H9 (cell line): ENCODE measurements at regions not wholly inside any gene's neighbourhood (a gene's known extent, or its start where the extent isn't known, plus 50 kb on each side); places are given as distances from the start of the nearest gene placed in this dataset.

ENCODE experiments used
- DNase-seq: peaks from one replicate; pipeline ENCODE4 v3.0.0-alpha.2; 2017
- H2AFZ ChIP-seq: one replicate; pipeline ENCODE4 v1.6.1; 2013; ENCODE audit warnings: mild to moderate bottlenecking, low read length, control low read depth, moderate library complexity
- H2AK5ac ChIP-seq: 2 replicates; pipeline ENCODE4 v1.6.1; 2013; ENCODE audit warnings: low read length, control low read depth, mixed read lengths; ENCODE audit not compliant: insufficient read length
- H2BK120ac ChIP-seq: one replicate; pipeline ENCODE4 v1.6.1; 2013; ENCODE audit warnings: low read depth, mild to moderate bottlenecking, low read length, control low read depth, inconsistent platforms; ENCODE audit not compliant: poor library complexity, severe bottlenecking
- H2BK12ac ChIP-seq: 2 replicates; pipeline ENCODE4 v1.6.1; 2013; ENCODE audit warnings: low read length, control low read depth, mixed read lengths, low read depth; ENCODE audit not compliant: insufficient read length
- H2BK15ac ChIP-seq: 2 replicates; pipeline ENCODE4 v1.6.1; 2013; ENCODE audit warnings: low read depth, low read length, control low read depth
- H2BK20ac ChIP-seq: one replicate; pipeline ENCODE4 v1.6.1; 2013; ENCODE audit warnings: low read depth, mild to moderate bottlenecking, low read length, control low read depth, inconsistent platforms; ENCODE audit not compliant: poor library complexity, severe bottlenecking
- H2BK5ac ChIP-seq: 2 replicates; pipeline ENCODE4 v1.6.1; 2013; ENCODE audit warnings: low read length, control low read depth, mixed read lengths; ENCODE audit not compliant: insufficient read length
- H3K14ac ChIP-seq: 2 replicates; pipeline ENCODE4 v1.6.1; 2013; ENCODE audit warnings: low read length, control low read depth; ENCODE audit not compliant: insufficient read depth
- H3K18ac ChIP-seq: 2 replicates; pipeline ENCODE4 v1.6.1; 2013; ENCODE audit warnings: low read depth, mild to moderate bottlenecking, mixed read lengths, low read length, control low read depth; ENCODE audit not compliant: insufficient read length
- H3K23ac ChIP-seq: 2 replicates; pipeline ENCODE4 v1.6.1; 2013; ENCODE audit warnings: low read length, control low read depth, mixed read lengths, low read depth; ENCODE audit not compliant: insufficient read length
- H3K23me2 ChIP-seq: 2 replicates; pipeline ENCODE4 v1.6.1; 2013; ENCODE audit warnings: low read depth, mild to moderate bottlenecking, mixed read lengths, low read length, control low read depth; ENCODE audit not compliant: insufficient read length, poor library complexity, severe bottlenecking
- H3K27ac ChIP-seq: 2 replicates; pipeline ENCODE4 v1.5.1; 2013; ENCODE audit warnings: low read length, control low read depth, mixed read lengths, low read depth; ENCODE audit not compliant: insufficient read length
- H3K27me3 ChIP-seq: 2 replicates; pipeline ENCODE4 v1.6.1; 2013; ENCODE audit warnings: low read length, control low read depth, inconsistent platforms; ENCODE audit not compliant: insufficient read depth
- H3K4ac ChIP-seq: 2 replicates; pipeline ENCODE4 v1.6.1; 2013; ENCODE audit warnings: low read depth, mild to moderate bottlenecking, control low read depth, inconsistent platforms, low read length, moderate library complexity
- H3K4me1 ChIP-seq: 2 replicates; pipeline ENCODE4 v1.6.1; 2013; ENCODE audit warnings: low read length, control low read depth, inconsistent platforms; ENCODE audit not compliant: insufficient read depth
- H3K4me2 ChIP-seq: 2 replicates; pipeline ENCODE4 v1.6.1; 2013; ENCODE audit warnings: low read length, control low read depth, mixed read lengths; ENCODE audit not compliant: insufficient read length, insufficient read depth
- H3K56ac ChIP-seq: 2 replicates; pipeline ENCODE4 v1.6.1; 2013; ENCODE audit warnings: low read depth, mild to moderate bottlenecking, mixed read lengths, low read length, control low read depth; ENCODE audit not compliant: insufficient read length
- H3K79me1 ChIP-seq: 2 replicates; pipeline ENCODE4 v1.6.1; 2013; ENCODE audit warnings: low read depth, mild to moderate bottlenecking, moderate library complexity, low read length, control low read depth, inconsistent platforms; ENCODE audit not compliant: insufficient read depth, poor library complexity, severe bottlenecking
- H3K79me2 ChIP-seq: 2 replicates; pipeline ENCODE4 v1.6.1; 2013; ENCODE audit warnings: low read length, control low read depth, inconsistent platforms; ENCODE audit not compliant: insufficient read depth
- H3K9ac ChIP-seq: 2 replicates; pipeline ENCODE4 v1.6.1; 2013; ENCODE audit warnings: low read length, control low read depth, mixed read lengths; ENCODE audit not compliant: insufficient read length; ENCODE audit errors: extremely low read depth
- H3K9me3 ChIP-seq: one replicate; pipeline ENCODE4 v1.6.1; 2013; ENCODE audit warnings: low read depth, low read length, inconsistent platforms; ENCODE audit not compliant: control insufficient read depth
- H3T11ph ChIP-seq: one replicate; pipeline ENCODE4 v1.6.1; 2013; ENCODE audit warnings: mild to moderate bottlenecking, low read length, control low read depth, inconsistent platforms
- H4K20me1 ChIP-seq: one replicate; pipeline ENCODE4 v1.6.1; 2013; ENCODE audit not compliant: control insufficient read depth, insufficient read length, insufficient read depth
- H4K5ac ChIP-seq: 2 replicates; pipeline ENCODE4 v1.6.1; 2013; ENCODE audit warnings: low read depth, mild to moderate bottlenecking, mixed read lengths, low read length, control low read depth; ENCODE audit not compliant: insufficient read length
- H4K8ac ChIP-seq: replicated peaks from 2 replicates; pipeline ENCODE4 v1.6.1; 2013; ENCODE audit warnings: low read length, control low read depth, mixed read lengths, low read depth; ENCODE audit not compliant: insufficient read length
- H4K91ac ChIP-seq: 2 replicates; pipeline ENCODE4 v1.6.1; 2013; ENCODE audit warnings: low read depth, mild to moderate bottlenecking, moderate library complexity, mixed read lengths, low read length, control low read depth; ENCODE audit not compliant: insufficient read length
- H3K27ac Mint-ChIP-seq, 3 experiments: 2 replicates in 2 of 3; 3 replicates in 1 of 3; pipeline ENCODE4 v1.8.0; 2020 to 2021; ENCODE audit warnings: mixed read lengths in 3 of 3, mild to moderate bottlenecking in 1 of 3, moderate library complexity in 1 of 3
- H3K27me3 Mint-ChIP-seq: 2 replicates; pipeline ENCODE4 v1.8.0; 2021; ENCODE audit warnings: low read depth, mild to moderate bottlenecking, moderate library complexity, mixed read lengths
- H3K36me3 Mint-ChIP-seq, 3 experiments: 2 replicates in 2 of 3; 3 replicates in 1 of 3; pipeline ENCODE4 v1.8.0; 2020 to 2021; ENCODE audit warnings: low read depth in 3 of 3, mixed read lengths in 3 of 3; ENCODE audit not compliant: insufficient read depth in 1 of 3
- H3K4me1 Mint-ChIP-seq, 2 experiments: 2 replicates each; pipeline ENCODE4 v1.8.0; 2020; ENCODE audit warnings: mixed read lengths in 2 of 2
- H3K4me3 Mint-ChIP-seq, 2 experiments: 2 replicates in 1 of 2; 3 replicates in 1 of 2; pipeline ENCODE4 v1.8.0; 2020 to 2021; ENCODE audit warnings: mild to moderate bottlenecking in 2 of 2, mixed read lengths in 2 of 2, moderate library complexity in 1 of 2
- H3K9me3 Mint-ChIP-seq, 2 experiments: 2 replicates in 1 of 2; 3 replicates in 1 of 2; pipeline ENCODE4 v1.8.0; 2020; ENCODE audit warnings: mild to moderate bottlenecking in 2 of 2, mixed read lengths in 2 of 2, moderate library complexity in 1 of 2
- CTCF ChIP-seq: fragments of 200-600 bp; sonication (generic); conservative IDR thresholded peaks from 3 replicates; pipeline ENCODE4 v1.8.0; 2021; ENCODE audit warnings: antibody characterized with exemption, mild to moderate bottlenecking
- WGBS: extraction: QIAGEN DNeasy Blood & Tissue Kit; methylation state at CpG from one replicate; pipeline ENCODE4 v1.1.7; 2013; ENCODE audit warnings: missing lambda C conversion rate, low lambda C conversion rate, mixed read lengths; ENCODE audit not compliant: insufficient read length; ENCODE audit errors: extremely low coverage; 5-methylcytosine and 5-hydroxymethylcytosine counted together

DNA sequence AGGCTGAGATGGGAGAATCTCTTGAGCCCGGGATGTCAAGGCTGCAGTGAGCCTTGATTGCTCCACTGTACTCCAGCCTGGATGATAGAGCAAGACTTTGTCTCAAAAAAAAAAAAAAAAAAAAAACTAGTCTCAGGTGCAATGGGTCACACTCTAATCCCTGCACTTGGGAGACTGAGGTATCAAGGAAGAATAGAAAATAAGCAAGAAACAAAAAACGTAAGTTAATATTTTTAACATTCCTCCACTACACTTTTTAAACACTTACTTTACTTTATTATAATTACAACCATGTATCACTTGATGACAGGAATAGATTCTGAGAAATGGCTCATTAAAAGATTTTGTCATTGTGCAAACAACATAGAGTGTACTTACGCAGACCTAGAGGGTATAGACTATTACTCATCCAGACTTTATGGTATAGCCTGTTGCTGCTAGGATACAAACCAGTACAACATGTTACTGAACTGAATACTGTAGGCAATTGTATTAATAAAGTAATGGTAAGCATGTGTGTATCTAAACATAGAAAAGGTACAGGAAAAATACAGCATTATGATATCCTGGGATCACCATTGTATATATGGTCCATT, 1244.1 kb upstream of the ADGRL4 start:
- H4K8ac ChIP-seq: no peak overlapping the region
- no peak for DNase-seq
- no peak overlapping the region for H3T11ph ChIP-seq
- no peaks in the 10 kb centered on the region for H3K23me2 ChIP-seq
- H3K4me2 ChIP-seq: no peak overlapping the region
- no peak overlapping the region for H2BK12ac ChIP-seq
- no peak overlapping the region for H3K4ac ChIP-seq
- no peak for TF ChIP-seq CTCF
- Mint-ChIP-seq H3K27ac (no peak overlapping the region), H3K4me3 (no peak overlapping the region), H3K36me3 (peaks cover 2 to 15% (median 12%) of the 10 kb centered on the region in 3 experiments; a peak in 5 of 7 replicates), H3K4me1 (no peaks in the 10 kb centered on the region), H3K27me3 (no peaks in the 10 kb centered on the region), H3K9me3 (peaks cover 13 to 17% of the 10 kb centered on the region in 2 experiments; a peak in 4 of 5 replicates)
- no peak overlapping the region for H3K18ac ChIP-seq
- no peak overlapping the region for H4K5ac ChIP-seq
- H4K20me1 ChIP-seq: no peaks in the 10 kb centered on the region
- H2AFZ ChIP-seq: no peak overlapping the region
- no peak overlapping the region for H2AK5ac ChIP-seq
- no peak overlapping the region for H3K56ac ChIP-seq
- no peaks in the 10 kb centered on the region for H3K79me1 ChIP-seq
- no peak overlapping the region for H3K14ac ChIP-seq
- no peak overlapping the region for H3K9ac ChIP-seq
- H2BK120ac ChIP-seq: no peak overlapping the region
- no peak overlapping the region for H3K23ac ChIP-seq
- H3K27me3 ChIP-seq: no peaks in the 10 kb centered on the region
- 100% methylated on average over 1 of the region's 3 CpGs for WGBS
- no peak overlapping the region for H2BK15ac ChIP-seq
- no peak overlapping the region for H2BK20ac ChIP-seq
- H4K91ac ChIP-seq: no peak overlapping the region
- H3K27ac ChIP-seq: no peak overlapping the region
- no peaks in the 10 kb centered on the region for H3K4me1 ChIP-seq
- no peak overlapping the region for H2BK5ac ChIP-seq
- no peaks in the 10 kb centered on the region for H3K79me2 ChIP-seq
- no peaks in the 10 kb centered on the region for H3K9me3 ChIP-seq
